ENCODE measurements at regions not wholly inside any gene's neighbourhood (a gene's known extent, or its start where the extent isn't known, plus 50 kb on each side); places are given as distances from the start of the nearest gene placed in this dataset.

DNA sequence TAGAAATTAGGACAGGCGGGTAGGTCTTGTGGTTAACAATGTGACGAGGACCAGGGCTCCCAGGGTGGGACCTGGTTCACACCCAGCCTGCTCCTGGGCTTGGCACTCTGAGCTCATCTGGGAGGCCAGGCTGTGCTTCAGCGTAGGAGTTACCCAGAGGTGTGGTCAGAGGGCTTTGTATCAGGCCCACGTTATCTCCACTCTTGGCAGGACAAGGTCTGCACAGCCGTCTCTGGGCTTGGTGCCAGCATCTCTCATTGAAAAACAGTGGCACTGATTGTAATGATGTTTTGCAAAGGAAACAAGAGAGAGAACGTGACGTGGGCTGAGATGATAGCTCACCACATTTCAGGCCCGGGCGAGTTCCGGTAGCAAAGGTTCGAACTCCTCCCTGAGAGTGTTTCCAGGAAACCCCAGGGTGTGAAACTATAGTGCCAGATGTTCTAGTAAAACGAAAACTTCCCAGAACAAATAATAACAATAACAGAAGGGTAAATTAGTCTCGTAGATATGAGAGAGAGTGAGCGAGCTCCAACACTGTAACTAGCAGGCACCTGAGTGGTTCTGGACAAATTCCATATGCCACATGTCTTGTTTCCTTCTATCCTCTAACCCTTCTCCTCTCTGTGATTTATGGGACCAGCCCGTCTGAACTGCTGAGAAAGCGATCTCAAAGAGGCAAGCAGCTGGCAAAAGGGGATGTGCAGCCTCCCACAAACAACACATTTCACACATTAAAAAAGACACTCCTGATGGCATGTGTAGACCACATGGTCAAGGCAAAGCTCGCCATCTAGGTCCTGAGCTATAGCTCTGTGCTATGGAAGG is 227.3 kb downstream of the KTN1 start:
- CTCF ChIA-PET: interaction anchor here (0.7 kb wide), 1 partner anchor 18 kb away, joined by 5 read pairs; no protein-coding TSS in a partner anchor
- H2AK9ac ChIP-seq (replicated peaks; ENCODE audit: low read depth, low read length, poor library complexity): no peak overlapping the region
- intact Hi-C loops (cut with micrococcal nuclease): no loop called here

More for the DNA sequence above, 227.3 kb downstream of the KTN1 start:
- Histone ChIP-seq H3K27ac (ENCODE audit: insufficient read depth, low read length) (no peak overlapping the region), H2AFZ (replicated peaks; ENCODE audit: low read length, poor library complexity) (peak overlapping the region; percentile 67), H4K91ac (ENCODE audit: insufficient read depth, low read depth, low read length) (no peak overlapping the region), H3K36me3 (ENCODE audit: control insufficient read depth, insufficient read depth, low read length) (no peaks in the 10 kb centered on the region), H3K4ac (ENCODE audit: low read depth, low read length) (no peak overlapping the region), H3K9me1 (ENCODE audit: insufficient read depth, low read length) (no peaks in the 10 kb centered on the region), H4K5ac (ENCODE audit: low read depth, low read length) (no peak overlapping the region), H3K9me3 (ENCODE audit: control insufficient read depth, insufficient read depth, low read length) (no peaks in the 10 kb centered on the region), H2BK20ac (ENCODE audit: low read depth, low read length) (no peak overlapping the region), H3K56ac (ENCODE audit: extremely low read depth, insufficient read depth, low read length) (no peak overlapping the region), H3K27me3 (ENCODE audit: control insufficient read depth, insufficient read depth, low read length) (no peaks in the 10 kb centered on the region), H3K23ac (ENCODE audit: low read depth, low read length) (no peak overlapping the region), H3K9ac (ENCODE audit: low read depth, low read length) (no peak overlapping the region), H4K8ac (ENCODE audit: low read depth in 2 of 2, low read length in 2 of 2) (peak overlapping the region in 1 of 2 experiments; percentile 24; a peak in 1 of 4 replicates), H3K18ac (ENCODE audit: low read depth, low read length) (no peak overlapping the region), H2BK5ac (ENCODE audit: low read depth, low read length, poor library complexity, severe bottlenecking) (no peak overlapping the region), H4K20me1 (ENCODE audit: insufficient read depth, low read length) (no peaks in the 10 kb centered on the region), H3K4me3 (ENCODE audit: insufficient read depth, low read depth, low read length) (no peak overlapping the region), H3K4me2 (ENCODE audit: low read depth, low read length) (no peak overlapping the region), H2BK120ac (ENCODE audit: low read depth, low read length) (no peak overlapping the region), H3K4me1 (ENCODE audit: control insufficient read depth, insufficient read depth, low read length) (no peaks in the 10 kb centered on the region), H2BK15ac (ENCODE audit: low read depth, low read length) (no peak overlapping the region), H3K79me1 (ENCODE audit: low read depth in 1 of 2, low read length in 2 of 2) (no peaks in the 10 kb centered on the region), H3K14ac (replicated peaks; ENCODE audit: low read depth, low read length) (no peak overlapping the region), H2AK5ac (ENCODE audit: low read depth, low read length) (peak overlapping the region; percentile 21; the same call in 1 of the 2 replicates)
- ATAC-seq (ENCODE audit: low read depth) (peak; percentile 68), DNase-seq (peak; percentile 80)
- POLR2A ChIA-PET (ENCODE audit: unreplicated experiment): no interaction called here
- in situ Hi-C loops (cut with MboI; ENCODE audit: low sequenced_read_pairs) (no loop called here), dilution Hi-C loops (cut with HindIII; ENCODE audit: low sequenced_read_pairs, unreplicated experiment) (no loop called here)
- no TSS peak for BruUV-seq (replicated peaks)
- TF ChIP-seq BHLHE40 (IDR thresholded peaks at IDR 0.05; ENCODE audit: low read depth, low read length) (peak; percentile 39; the same call in 1 of the 2 replicates), MXI1 (IDR thresholded peaks at IDR 0.05; ENCODE audit: borderline replicate concordance, low read depth, low read length) (no peak)
- 27% methylated on average over 3 of the region's 17 CpGs; no CpG with 5 or more reads in 1 of the 2 experiments for WGBS, 2 experiments (ENCODE audit: extremely low coverage in 2 of 2, insufficient read length in 1 of 2)
